H9 (cell line): ENCODE measurements at regions not wholly inside any gene's neighbourhood (a gene's known extent, or its start where the extent isn't known, plus 50 kb on each side); places are given as distances from the start of the nearest gene placed in this dataset.

Experiments used
- DNase-seq: peaks from one replicate; pipeline ENCODE4 v3.0.0-alpha.2; 2017
- H2AFZ ChIP-seq: one replicate; pipeline ENCODE4 v1.6.1; 2013; ENCODE audit warnings: mild to moderate bottlenecking, low read length, control low read depth, moderate library complexity
- H2AK5ac ChIP-seq: 2 replicates; pipeline ENCODE4 v1.6.1; 2013; ENCODE audit warnings: low read length, control low read depth, mixed read lengths; ENCODE audit not compliant: insufficient read length
- H2BK120ac ChIP-seq: one replicate; pipeline ENCODE4 v1.6.1; 2013; ENCODE audit warnings: low read depth, mild to moderate bottlenecking, low read length, control low read depth, inconsistent platforms; ENCODE audit not compliant: poor library complexity, severe bottlenecking
- H2BK12ac ChIP-seq: 2 replicates; pipeline ENCODE4 v1.6.1; 2013; ENCODE audit warnings: low read length, control low read depth, mixed read lengths, low read depth; ENCODE audit not compliant: insufficient read length
- H2BK15ac ChIP-seq: 2 replicates; pipeline ENCODE4 v1.6.1; 2013; ENCODE audit warnings: low read depth, low read length, control low read depth
- H2BK20ac ChIP-seq: one replicate; pipeline ENCODE4 v1.6.1; 2013; ENCODE audit warnings: low read depth, mild to moderate bottlenecking, low read length, control low read depth, inconsistent platforms; ENCODE audit not compliant: poor library complexity, severe bottlenecking
- H2BK5ac ChIP-seq: 2 replicates; pipeline ENCODE4 v1.6.1; 2013; ENCODE audit warnings: low read length, control low read depth, mixed read lengths; ENCODE audit not compliant: insufficient read length
- H3K14ac ChIP-seq: 2 replicates; pipeline ENCODE4 v1.6.1; 2013; ENCODE audit warnings: low read length, control low read depth; ENCODE audit not compliant: insufficient read depth
- H3K18ac ChIP-seq: 2 replicates; pipeline ENCODE4 v1.6.1; 2013; ENCODE audit warnings: low read depth, mild to moderate bottlenecking, mixed read lengths, low read length, control low read depth; ENCODE audit not compliant: insufficient read length
- H3K23ac ChIP-seq: 2 replicates; pipeline ENCODE4 v1.6.1; 2013; ENCODE audit warnings: low read length, control low read depth, mixed read lengths, low read depth; ENCODE audit not compliant: insufficient read length
- H3K23me2 ChIP-seq: 2 replicates; pipeline ENCODE4 v1.6.1; 2013; ENCODE audit warnings: low read depth, mild to moderate bottlenecking, mixed read lengths, low read length, control low read depth; ENCODE audit not compliant: insufficient read length, poor library complexity, severe bottlenecking
- H3K27ac ChIP-seq: 2 replicates; pipeline ENCODE4 v1.5.1; 2013; ENCODE audit warnings: low read length, control low read depth, mixed read lengths, low read depth; ENCODE audit not compliant: insufficient read length
- H3K27me3 ChIP-seq: 2 replicates; pipeline ENCODE4 v1.6.1; 2013; ENCODE audit warnings: low read length, control low read depth, inconsistent platforms; ENCODE audit not compliant: insufficient read depth
- H3K4ac ChIP-seq: 2 replicates; pipeline ENCODE4 v1.6.1; 2013; ENCODE audit warnings: low read depth, mild to moderate bottlenecking, control low read depth, inconsistent platforms, low read length, moderate library complexity
- H3K4me1 ChIP-seq: 2 replicates; pipeline ENCODE4 v1.6.1; 2013; ENCODE audit warnings: low read length, control low read depth, inconsistent platforms; ENCODE audit not compliant: insufficient read depth
- H3K4me2 ChIP-seq: 2 replicates; pipeline ENCODE4 v1.6.1; 2013; ENCODE audit warnings: low read length, control low read depth, mixed read lengths; ENCODE audit not compliant: insufficient read length, insufficient read depth
- H3K56ac ChIP-seq: 2 replicates; pipeline ENCODE4 v1.6.1; 2013; ENCODE audit warnings: low read depth, mild to moderate bottlenecking, mixed read lengths, low read length, control low read depth; ENCODE audit not compliant: insufficient read length
- H3K79me1 ChIP-seq: 2 replicates; pipeline ENCODE4 v1.6.1; 2013; ENCODE audit warnings: low read depth, mild to moderate bottlenecking, moderate library complexity, low read length, control low read depth, inconsistent platforms; ENCODE audit not compliant: insufficient read depth, poor library complexity, severe bottlenecking
- H3K79me2 ChIP-seq: 2 replicates; pipeline ENCODE4 v1.6.1; 2013; ENCODE audit warnings: low read length, control low read depth, inconsistent platforms; ENCODE audit not compliant: insufficient read depth
- H3K9ac ChIP-seq: 2 replicates; pipeline ENCODE4 v1.6.1; 2013; ENCODE audit warnings: low read length, control low read depth, mixed read lengths; ENCODE audit not compliant: insufficient read length; ENCODE audit errors: extremely low read depth
- H3K9me3 ChIP-seq: one replicate; pipeline ENCODE4 v1.6.1; 2013; ENCODE audit warnings: low read depth, low read length, inconsistent platforms; ENCODE audit not compliant: control insufficient read depth
- H3T11ph ChIP-seq: one replicate; pipeline ENCODE4 v1.6.1; 2013; ENCODE audit warnings: mild to moderate bottlenecking, low read length, control low read depth, inconsistent platforms
- H4K20me1 ChIP-seq: one replicate; pipeline ENCODE4 v1.6.1; 2013; ENCODE audit not compliant: control insufficient read depth, insufficient read length, insufficient read depth
- H4K5ac ChIP-seq: 2 replicates; pipeline ENCODE4 v1.6.1; 2013; ENCODE audit warnings: low read depth, mild to moderate bottlenecking, mixed read lengths, low read length, control low read depth; ENCODE audit not compliant: insufficient read length
- H4K8ac ChIP-seq: replicated peaks from 2 replicates; pipeline ENCODE4 v1.6.1; 2013; ENCODE audit warnings: low read length, control low read depth, mixed read lengths, low read depth; ENCODE audit not compliant: insufficient read length
- H4K91ac ChIP-seq: 2 replicates; pipeline ENCODE4 v1.6.1; 2013; ENCODE audit warnings: low read depth, mild to moderate bottlenecking, moderate library complexity, mixed read lengths, low read length, control low read depth; ENCODE audit not compliant: insufficient read length
- H3K27ac Mint-ChIP-seq, 3 experiments: 2 replicates in 2 of 3; 3 replicates in 1 of 3; pipeline ENCODE4 v1.8.0; 2020 to 2021; ENCODE audit warnings: mixed read lengths in 3 of 3, mild to moderate bottlenecking in 1 of 3, moderate library complexity in 1 of 3
- H3K27me3 Mint-ChIP-seq: 2 replicates; pipeline ENCODE4 v1.8.0; 2021; ENCODE audit warnings: low read depth, mild to moderate bottlenecking, moderate library complexity, mixed read lengths
- H3K36me3 Mint-ChIP-seq, 3 experiments: 2 replicates in 2 of 3; 3 replicates in 1 of 3; pipeline ENCODE4 v1.8.0; 2020 to 2021; ENCODE audit warnings: low read depth in 3 of 3, mixed read lengths in 3 of 3; ENCODE audit not compliant: insufficient read depth in 1 of 3
- H3K4me1 Mint-ChIP-seq, 2 experiments: 2 replicates each; pipeline ENCODE4 v1.8.0; 2020; ENCODE audit warnings: mixed read lengths in 2 of 2
- H3K4me3 Mint-ChIP-seq, 2 experiments: 2 replicates in 1 of 2; 3 replicates in 1 of 2; pipeline ENCODE4 v1.8.0; 2020 to 2021; ENCODE audit warnings: mild to moderate bottlenecking in 2 of 2, mixed read lengths in 2 of 2, moderate library complexity in 1 of 2
- H3K9me3 Mint-ChIP-seq, 2 experiments: 2 replicates in 1 of 2; 3 replicates in 1 of 2; pipeline ENCODE4 v1.8.0; 2020; ENCODE audit warnings: mild to moderate bottlenecking in 2 of 2, mixed read lengths in 2 of 2, moderate library complexity in 1 of 2
- CTCF ChIP-seq: fragments of 200-600 bp; sonication (generic); conservative IDR thresholded peaks from 3 replicates; pipeline ENCODE4 v1.8.0; 2021; ENCODE audit warnings: antibody characterized with exemption, mild to moderate bottlenecking
- WGBS: extraction: QIAGEN DNeasy Blood & Tissue Kit; methylation state at CpG from one replicate; pipeline ENCODE4 v1.1.7; 2013; ENCODE audit warnings: missing lambda C conversion rate, low lambda C conversion rate, mixed read lengths; ENCODE audit not compliant: insufficient read length; ENCODE audit errors: extremely low coverage; 5-methylcytosine and 5-hydroxymethylcytosine counted together

GRCh38 chr2:125207431-125207830, 1182.3 kb downstream of the CNTNAP5 start:
- H3T11ph ChIP-seq: no peak overlapping the region
- H2BK15ac ChIP-seq: no peak overlapping the region

More at GRCh38 chr2:125207431-125207830, 1182.3 kb downstream of the CNTNAP5 start:
- H4K20me1 ChIP-seq: no peaks in the 10 kb centered on the region
- Mint-ChIP-seq H3K27me3 (no peaks in the 10 kb centered on the region; the same call in 1 of the 2 replicates), H3K9me3 (peaks cover 0 to 2% of the 10 kb centered on the region in 2 experiments; a peak in 2 of 5 replicates), H3K4me1 (peaks cover 12 to 15% of the 10 kb centered on the region in 2 experiments), H3K36me3 (peaks cover 0 to 2% (median 0%) of the 10 kb centered on the region in 3 experiments; a peak in 1 of 7 replicates), H3K4me3 (no peak overlapping the region), H3K27ac (no peak overlapping the region)
- H2AFZ ChIP-seq: no peak overlapping the region
- H3K23me2 ChIP-seq: no peaks in the 10 kb centered on the region
- no peak overlapping the region for H2BK5ac ChIP-seq
- H3K27ac ChIP-seq: no peak overlapping the region
- no CpG with 5 or more reads among the region's 3 CpGs for WGBS
- no peak overlapping the region for H3K9ac ChIP-seq
- no peak overlapping the region for H4K91ac ChIP-seq
- no peaks in the 10 kb centered on the region for H3K9me3 ChIP-seq
- no peak overlapping the region for H3K4me2 ChIP-seq
- no peak overlapping the region for H2BK20ac ChIP-seq
- no peak overlapping the region for H3K56ac ChIP-seq
- H2BK12ac ChIP-seq: no peak overlapping the region
- no peaks in the 10 kb centered on the region for H3K79me2 ChIP-seq
- H3K14ac ChIP-seq: no peak overlapping the region
- TF ChIP-seq CTCF: no peak
- H2AK5ac ChIP-seq: no peak overlapping the region
- no peak overlapping the region for H3K4ac ChIP-seq
- H3K27me3 ChIP-seq: no peaks in the 10 kb centered on the region
- no peak overlapping the region for H4K5ac ChIP-seq
- no peak overlapping the region for H3K18ac ChIP-seq
- H3K4me1 ChIP-seq: peaks cover 2% of the 10 kb centered on the region
- H4K8ac ChIP-seq: no peak overlapping the region
- H2BK120ac ChIP-seq: no peak overlapping the region
- no peak for DNase-seq
- H3K79me1 ChIP-seq: no peaks in the 10 kb centered on the region
- no peak overlapping the region for H3K23ac ChIP-seq
